HL-60 (cell line): ENCODE measurements at regions not wholly inside any gene's neighbourhood (a gene's known extent, or its start where the extent isn't known, plus 50 kb on each side); places are given as distances from the start of the nearest gene placed in this dataset.

ENCODE experiments used
- DNase-seq, 2 experiments: peaks; one replicate each; pipeline ENCODE4 v3.0.0-alpha.2; 2010 to 2020; ENCODE audit warnings: low read depth in 1 of 2, low spot score in 1 of 2
- H3K27ac ChIP-seq: fragments of 250-450 bp; sonication (Bioruptor Pico); replicated peaks from 2 replicates; pipeline ENCODE4 v1.5.1; 2020; ENCODE audit warnings: mild to moderate bottlenecking, moderate library complexity
- H3K27me3 ChIP-seq: fragments of 250-450 bp; sonication (Bioruptor Pico); 2 replicates; pipeline ENCODE4 v1.5.1; 2021; ENCODE audit warnings: mild to moderate bottlenecking, moderate library complexity; ENCODE audit not compliant: insufficient read depth, poor library complexity, severe bottlenecking
- H3K4me3 ChIP-seq: replicated peaks from 2 replicates; pipeline ENCODE4 v1.5.1; 2011; ENCODE audit warnings: mild to moderate bottlenecking, control low read depth, low read length; ENCODE audit not compliant: insufficient read depth
- GABPA ChIP-seq: IDR thresholded peaks from 2 replicates; pipeline ENCODE4 v1.6.1; 2012; ENCODE audit warnings: low read depth
- POLR2AphosphoS5 ChIP-seq: IDR thresholded peaks from 2 replicates; pipeline ENCODE4 v1.6.1; 2012; ENCODE audit warnings: low read depth
- SPI1 ChIP-seq: IDR thresholded peaks from 2 replicates; pipeline ENCODE4 v1.6.1; 2012; ENCODE audit warnings: low read depth, mild to moderate bottlenecking, borderline replicate concordance
- TF ChIP-seq, protein P1 (sequence below): IDR thresholded peaks from one replicate; pipeline ENCODE4 v1.5.1; 2011; ENCODE audit warnings: low read length, control low read depth, inconsistent platforms; ENCODE audit not compliant: insufficient read depth
- TF ChIP-seq, protein P2 (sequence below): IDR thresholded peaks from 2 replicates; pipeline ENCODE4 v1.6.1; 2012; ENCODE audit warnings: low read depth; ENCODE audit not compliant: insufficient replicate concordance

DNA sequence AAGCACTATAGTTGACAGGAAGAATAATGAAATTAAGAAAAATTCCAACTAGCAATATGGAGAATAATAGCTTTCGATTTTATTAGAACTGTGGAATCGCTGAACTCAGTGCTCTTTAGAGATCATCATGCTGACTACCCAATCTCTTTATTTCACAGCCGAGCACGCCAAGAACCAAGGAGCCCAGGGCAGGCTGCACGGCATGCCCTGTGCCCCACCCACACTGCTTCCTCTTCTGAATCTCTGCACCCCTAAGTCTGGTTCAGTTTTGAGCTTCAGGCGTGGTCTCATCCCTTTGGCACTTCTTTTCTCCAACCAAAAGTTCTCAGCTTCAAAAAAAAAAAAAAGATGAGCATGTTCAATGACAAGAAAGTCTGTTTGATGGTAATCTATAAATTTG is 92.4 kb upstream of the ZNF800 start:
- Histone ChIP-seq H3K4me3 (no peak overlapping the region), H3K27ac (no peak overlapping the region), H3K27me3 (no peaks in the 10 kb centered on the region)
- TF ChIP-seq POLR2AphosphoS5 = no peak
- TF ChIP-seq GABPA = no peak
- no peak for TF ChIP-seq SPI1
- TF ChIP-seq, protein P1, sequence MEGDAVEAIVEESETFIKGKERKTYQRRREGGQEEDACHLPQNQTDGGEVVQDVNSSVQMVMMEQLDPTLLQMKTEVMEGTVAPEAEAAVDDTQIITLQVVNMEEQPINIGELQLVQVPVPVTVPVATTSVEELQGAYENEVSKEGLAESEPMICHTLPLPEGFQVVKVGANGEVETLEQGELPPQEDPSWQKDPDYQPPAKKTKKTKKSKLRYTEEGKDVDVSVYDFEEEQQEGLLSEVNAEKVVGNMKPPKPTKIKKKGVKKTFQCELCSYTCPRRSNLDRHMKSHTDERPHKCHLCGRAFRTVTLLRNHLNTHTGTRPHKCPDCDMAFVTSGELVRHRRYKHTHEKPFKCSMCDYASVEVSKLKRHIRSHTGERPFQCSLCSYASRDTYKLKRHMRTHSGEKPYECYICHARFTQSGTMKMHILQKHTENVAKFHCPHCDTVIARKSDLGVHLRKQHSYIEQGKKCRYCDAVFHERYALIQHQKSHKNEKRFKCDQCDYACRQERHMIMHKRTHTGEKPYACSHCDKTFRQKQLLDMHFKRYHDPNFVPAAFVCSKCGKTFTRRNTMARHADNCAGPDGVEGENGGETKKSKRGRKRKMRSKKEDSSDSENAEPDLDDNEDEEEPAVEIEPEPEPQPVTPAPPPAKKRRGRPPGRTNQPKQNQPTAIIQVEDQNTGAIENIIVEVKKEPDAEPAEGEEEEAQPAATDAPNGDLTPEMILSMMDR = no peak
- TF ChIP-seq, protein P2, sequence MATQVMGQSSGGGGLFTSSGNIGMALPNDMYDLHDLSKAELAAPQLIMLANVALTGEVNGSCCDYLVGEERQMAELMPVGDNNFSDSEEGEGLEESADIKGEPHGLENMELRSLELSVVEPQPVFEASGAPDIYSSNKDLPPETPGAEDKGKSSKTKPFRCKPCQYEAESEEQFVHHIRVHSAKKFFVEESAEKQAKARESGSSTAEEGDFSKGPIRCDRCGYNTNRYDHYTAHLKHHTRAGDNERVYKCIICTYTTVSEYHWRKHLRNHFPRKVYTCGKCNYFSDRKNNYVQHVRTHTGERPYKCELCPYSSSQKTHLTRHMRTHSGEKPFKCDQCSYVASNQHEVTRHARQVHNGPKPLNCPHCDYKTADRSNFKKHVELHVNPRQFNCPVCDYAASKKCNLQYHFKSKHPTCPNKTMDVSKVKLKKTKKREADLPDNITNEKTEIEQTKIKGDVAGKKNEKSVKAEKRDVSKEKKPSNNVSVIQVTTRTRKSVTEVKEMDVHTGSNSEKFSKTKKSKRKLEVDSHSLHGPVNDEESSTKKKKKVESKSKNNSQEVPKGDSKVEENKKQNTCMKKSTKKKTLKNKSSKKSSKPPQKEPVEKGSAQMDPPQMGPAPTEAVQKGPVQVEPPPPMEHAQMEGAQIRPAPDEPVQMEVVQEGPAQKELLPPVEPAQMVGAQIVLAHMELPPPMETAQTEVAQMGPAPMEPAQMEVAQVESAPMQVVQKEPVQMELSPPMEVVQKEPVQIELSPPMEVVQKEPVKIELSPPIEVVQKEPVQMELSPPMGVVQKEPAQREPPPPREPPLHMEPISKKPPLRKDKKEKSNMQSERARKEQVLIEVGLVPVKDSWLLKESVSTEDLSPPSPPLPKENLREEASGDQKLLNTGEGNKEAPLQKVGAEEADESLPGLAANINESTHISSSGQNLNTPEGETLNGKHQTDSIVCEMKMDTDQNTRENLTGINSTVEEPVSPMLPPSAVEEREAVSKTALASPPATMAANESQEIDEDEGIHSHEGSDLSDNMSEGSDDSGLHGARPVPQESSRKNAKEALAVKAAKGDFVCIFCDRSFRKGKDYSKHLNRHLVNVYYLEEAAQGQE = no peak
- no peak for DNase-seq

DNA sequence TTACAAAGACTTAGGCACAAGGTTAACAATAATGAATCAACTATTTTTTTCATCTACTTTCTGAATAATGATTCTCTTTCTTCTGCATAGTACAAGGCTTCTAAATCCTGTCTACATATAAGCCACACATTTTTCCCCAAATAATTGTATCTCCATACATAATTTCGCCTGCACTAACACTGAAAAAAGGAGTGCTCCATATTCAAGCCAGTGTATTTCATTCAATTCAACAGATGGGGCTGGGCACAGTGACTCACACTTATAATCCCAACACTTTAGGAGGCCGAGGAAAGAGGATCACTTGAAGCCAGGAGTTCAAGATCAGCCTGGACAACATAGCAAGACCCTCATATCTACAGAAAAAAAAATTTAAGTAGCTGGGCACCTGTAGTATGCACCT is 86.0 kb upstream of the ZNF800 start:
- Histone ChIP-seq H3K27ac (no peak overlapping the region), H3K27me3 (no peaks in the 10 kb centered on the region), H3K4me3 (no peak overlapping the region)
- DNase-seq = no peak
- TF ChIP-seq, protein P1 = no peak
- no peak for TF ChIP-seq GABPA
- TF ChIP-seq, protein P2 = no peak
- no peak for TF ChIP-seq SPI1
- no peak for TF ChIP-seq POLR2AphosphoS5

DNA sequence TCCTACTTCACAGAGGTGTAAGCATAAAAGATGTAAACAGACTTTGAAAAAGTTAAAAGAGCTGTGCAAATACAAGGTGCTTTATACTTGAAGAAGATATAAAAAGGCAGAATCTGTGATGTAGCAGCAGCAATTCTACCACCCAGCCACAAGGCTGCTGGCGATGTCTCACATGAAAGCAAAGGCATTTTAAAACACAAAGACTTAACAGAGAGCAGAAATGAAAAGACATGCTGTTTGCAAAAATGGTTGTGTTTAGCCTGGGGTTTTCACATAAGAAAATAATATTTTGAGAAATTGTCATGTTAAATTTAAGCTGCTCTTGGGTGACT is 85.5 kb upstream of the ZNF800 start:
- Histone ChIP-seq H3K4me3 (no peak overlapping the region), H3K27ac (no peak overlapping the region), H3K27me3 (no peaks in the 10 kb centered on the region)
- DNase-seq = no peak
- TF ChIP-seq SPI1 (no peak), GABPA (no peak), POLR2AphosphoS5 (no peak)
- TF ChIP-seq, protein P2 = no peak
- TF ChIP-seq, protein P1 = no peak
